SK-N-MC (cell line): ENCODE measurements at regions not wholly inside any gene's neighbourhood (a gene's known extent, or its start where the extent isn't known, plus 50 kb on each side); places are given as distances from the start of the nearest gene placed in this dataset.

ENCODE experiments used
- DNase-seq: peaks from one replicate; pipeline ENCODE4 v3.0.0-alpha.2; 2011; ENCODE audit warnings: low read depth, low spot score
- H3K27ac ChIP-seq: fragments of 200-600 bp; sonication (generic); 2 replicates; pipeline ENCODE4 v1.5.1; 2016; ENCODE audit warnings: mixed run types
- H3K36me3 ChIP-seq: fragments of 200-600 bp; sonication (generic); 2 replicates; pipeline ENCODE4 v1.6.1; 2017; ENCODE audit warnings: antibody characterized with exemption, low read length, mixed read lengths; ENCODE audit not compliant: insufficient read depth
- H3K4me3 ChIP-seq: fragments of 200-600 bp; sonication (generic); 2 replicates; pipeline ENCODE4 v1.5.1; 2016
- H3K9ac ChIP-seq: fragments of 200-600 bp; sonication (generic); 2 replicates; pipeline ENCODE4 v1.8.0; 2017; ENCODE audit warnings: mixed run types, mixed read lengths; ENCODE audit not compliant: insufficient read length
- H3K9me3 ChIP-seq: fragments of 200-600 bp; sonication (generic); 2 replicates; pipeline ENCODE4 v1.6.1; 2017; ENCODE audit warnings: low read depth, mild to moderate bottlenecking, antibody characterized with exemption, low read length, moderate library complexity, mixed read lengths
- EZH2 ChIP-seq: fragments of 200-600 bp; sonication (generic); IDR thresholded peaks from one replicate; pipeline ENCODE4 v1.6.1; 2017; ENCODE audit warnings: antibody characterized with exemption
- FOXP2 ChIP-seq: optimal IDR thresholded peaks from 2 replicates; pipeline ENCODE3; 2011; ENCODE audit warnings: mild to moderate bottlenecking, moderate library complexity; ENCODE audit not compliant: insufficient read depth; ENCODE audit errors: extremely low read length, control extremely low read depth
- POLR2AphosphoS5 ChIP-seq: IDR thresholded peaks from 2 replicates; pipeline ENCODE4 v1.6.1; 2012; ENCODE audit warnings: mild to moderate bottlenecking, low read depth, low read length, borderline replicate concordance

DNA sequence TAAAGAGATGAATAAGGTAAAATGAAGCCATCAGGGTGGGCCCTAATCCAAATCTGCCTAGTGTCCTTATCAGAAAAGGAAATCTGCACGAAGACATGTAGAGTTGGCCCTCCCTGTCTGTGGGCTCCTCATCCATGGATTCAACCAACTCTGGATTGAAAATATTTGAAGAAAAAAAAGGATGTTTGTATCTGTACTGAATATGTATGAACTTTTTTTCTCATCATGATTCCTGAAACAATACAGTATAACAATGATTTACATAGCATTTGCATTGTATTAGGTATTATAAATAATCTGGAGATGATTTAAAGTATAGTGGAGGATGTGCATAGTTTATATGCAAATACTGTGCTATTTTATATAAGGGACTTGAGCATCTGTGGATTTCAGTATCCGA lies 59.0 kb upstream of the SMAD6 start:
- no peak for DNase-seq
- H3K36me3 ChIP-seq = no peaks in the 10 kb centered on the region

DNA sequence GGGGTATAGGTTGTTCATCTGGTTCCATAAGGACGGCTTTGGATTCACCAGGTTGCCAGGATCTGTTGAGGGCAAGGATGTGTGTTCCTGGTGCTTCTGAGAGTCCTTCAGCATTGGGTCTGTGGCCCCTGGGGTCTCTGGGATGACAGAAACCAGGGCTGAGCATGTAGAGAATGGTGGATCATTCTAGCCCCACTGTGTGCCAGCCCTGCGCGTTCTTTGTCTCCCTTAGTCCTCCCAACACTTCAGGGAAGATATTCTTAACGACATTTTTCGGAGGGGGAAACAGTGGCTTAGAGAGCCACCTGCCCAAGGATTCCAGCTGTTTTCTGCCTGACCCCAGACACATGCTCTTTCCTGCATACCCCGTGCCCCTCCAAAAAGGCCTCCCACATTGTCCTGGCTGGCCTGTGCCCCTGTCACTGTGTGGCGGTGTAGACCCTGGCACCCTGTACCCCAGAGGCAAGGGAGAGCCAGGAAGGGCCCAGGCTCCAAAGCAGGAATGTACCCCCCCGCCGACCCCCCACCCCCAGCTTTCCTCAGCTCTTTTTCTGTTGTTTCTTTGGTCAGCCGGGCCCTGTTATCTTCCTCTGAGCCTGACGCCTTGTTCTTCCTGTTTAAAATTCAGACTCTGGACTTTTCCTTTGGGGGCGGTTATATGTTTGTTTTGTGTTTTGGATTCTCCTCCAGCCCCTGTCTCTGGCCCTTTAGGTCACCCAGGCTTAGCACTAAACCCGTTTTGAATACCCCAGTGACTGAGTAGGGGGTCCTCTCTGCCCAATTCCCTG lies 57.8 kb upstream of the SMAD6 start:
- H3K4me3 ChIP-seq = no peak overlapping the region

More for the DNA sequence above, 59.0 kb upstream of the SMAD6 start:
- H3K9ac ChIP-seq = no peak overlapping the region
- H3K9me3 ChIP-seq = no peaks in the 10 kb centered on the region
- H3K27ac ChIP-seq = no peak overlapping the region
- no peak overlapping the region for H3K4me3 ChIP-seq
- no peak for TF ChIP-seq EZH2
- no peak for TF ChIP-seq FOXP2
- no peak for TF ChIP-seq POLR2AphosphoS5

DNA sequence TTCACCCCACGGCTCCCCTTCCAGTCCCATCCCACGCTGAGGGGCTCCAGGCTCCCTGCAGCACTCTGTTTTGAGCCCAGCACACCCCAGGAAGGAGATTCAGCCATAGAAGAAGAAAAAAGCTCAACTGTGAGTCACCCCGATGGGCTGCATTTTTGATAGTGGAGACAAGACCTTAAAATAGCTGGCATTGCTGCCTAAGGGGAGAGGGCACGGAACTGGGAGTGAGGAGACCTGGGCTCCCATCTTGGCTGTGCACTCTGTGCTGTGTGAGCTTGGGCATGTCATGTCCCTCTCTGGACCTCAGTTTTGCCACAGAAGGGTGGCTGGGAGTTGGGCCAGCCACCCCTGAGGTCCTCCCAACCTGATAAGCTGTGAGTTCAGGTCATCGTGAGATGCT lies 57.2 kb upstream of the SMAD6 start:
- TF ChIP-seq EZH2 (no peak), FOXP2 (no peak), POLR2AphosphoS5 (no peak)
- no peaks in the 10 kb centered on the region for H3K9me3 ChIP-seq
- no peaks in the 10 kb centered on the region for H3K36me3 ChIP-seq
- no peak for DNase-seq
- no peak overlapping the region for H3K4me3 ChIP-seq
- H3K27ac ChIP-seq = no peak overlapping the region
- H3K9ac ChIP-seq = no peak overlapping the region

More for the DNA sequence above, 57.8 kb upstream of the SMAD6 start:
- TF ChIP-seq EZH2 (no peak), POLR2AphosphoS5 (no peak), FOXP2 (no peak)
- Histone ChIP-seq H3K9ac (no peak overlapping the region), H3K9me3 (no peaks in the 10 kb centered on the region), H3K36me3 (no peaks in the 10 kb centered on the region), H3K27ac (no peak overlapping the region)
- no peak for DNase-seq

DNA sequence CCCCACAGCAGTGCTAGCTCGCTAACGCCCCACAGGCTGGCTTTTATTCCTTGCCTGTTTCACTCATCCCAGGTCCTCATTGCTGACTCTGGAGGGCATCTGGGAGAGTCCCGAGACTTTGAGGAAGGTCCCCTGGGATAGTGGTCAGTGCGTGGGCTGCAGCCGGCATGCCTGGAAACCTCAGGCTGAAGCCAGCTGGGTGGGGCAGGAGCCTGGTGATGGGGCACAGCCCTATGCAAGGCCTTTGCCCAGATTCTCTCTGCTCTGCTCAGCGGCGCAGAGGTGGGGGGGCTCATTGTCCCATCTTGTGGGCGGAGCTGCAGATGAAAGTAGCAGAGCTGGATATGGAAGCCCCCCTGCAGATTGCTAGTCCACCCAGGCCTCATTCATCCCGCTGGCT lies 55.7 kb upstream of the SMAD6 start:
- no peak overlapping the region for H3K9ac ChIP-seq
- no peaks in the 10 kb centered on the region for H3K36me3 ChIP-seq
- no peak overlapping the region for H3K27ac ChIP-seq
- no peak overlapping the region for H3K4me3 ChIP-seq
- no peaks in the 10 kb centered on the region for H3K9me3 ChIP-seq
- TF ChIP-seq FOXP2 (no peak), POLR2AphosphoS5 (no peak), EZH2 (no peak)
- no peak for DNase-seq

DNA sequence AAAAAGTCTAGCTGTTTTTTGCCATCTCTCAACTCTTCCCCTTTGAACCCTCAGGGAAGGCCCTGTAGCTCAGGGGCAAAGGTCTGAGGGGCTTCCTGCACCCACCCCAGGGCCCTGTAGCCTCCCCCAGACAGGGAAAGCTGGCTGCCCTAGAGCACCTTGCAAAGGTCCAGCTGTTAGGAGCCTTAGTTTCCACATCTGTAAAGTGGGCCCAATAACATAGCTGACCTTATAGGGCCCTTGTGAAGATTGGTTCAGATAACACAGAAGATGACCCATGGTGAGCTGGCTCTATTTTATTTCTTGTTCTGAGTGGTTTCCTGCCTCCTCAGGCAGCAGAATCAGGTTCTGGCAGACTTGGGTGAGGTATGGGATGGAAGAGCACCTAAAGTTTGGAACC lies 55.2 kb upstream of the SMAD6 start:
- Histone ChIP-seq H3K9me3 (no peaks in the 10 kb centered on the region), H3K9ac (no peak overlapping the region), H3K27ac (no peak overlapping the region), H3K4me3 (no peak overlapping the region), H3K36me3 (no peaks in the 10 kb centered on the region)
- TF ChIP-seq FOXP2 (no peak), POLR2AphosphoS5 (no peak), EZH2 (no peak)
- DNase-seq = no peak

DNA sequence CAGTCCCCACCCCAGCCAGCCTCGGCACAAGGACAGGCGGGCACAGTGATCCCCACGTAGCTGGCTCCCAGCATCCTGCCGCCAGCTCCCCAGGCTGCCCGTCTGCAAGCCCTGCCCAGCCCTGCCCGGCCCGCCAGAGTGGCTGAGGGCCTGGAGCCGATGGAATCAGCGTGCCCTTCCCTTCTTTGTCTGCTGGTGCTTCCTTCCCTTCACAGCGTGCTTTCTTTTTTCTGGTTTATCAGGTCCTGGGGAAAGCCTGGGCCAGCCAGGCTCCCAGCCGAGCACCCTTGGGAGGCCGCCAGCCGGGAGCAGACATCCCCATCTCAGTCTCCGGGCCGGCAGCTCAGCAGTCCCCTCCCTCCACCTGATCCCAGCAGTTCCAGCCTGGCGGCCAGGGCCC lies 54.7 kb upstream of the SMAD6 start:
- Histone ChIP-seq H3K9me3 (no peaks in the 10 kb centered on the region), H3K9ac (peak overlapping the region; percentile 15)

DNA sequence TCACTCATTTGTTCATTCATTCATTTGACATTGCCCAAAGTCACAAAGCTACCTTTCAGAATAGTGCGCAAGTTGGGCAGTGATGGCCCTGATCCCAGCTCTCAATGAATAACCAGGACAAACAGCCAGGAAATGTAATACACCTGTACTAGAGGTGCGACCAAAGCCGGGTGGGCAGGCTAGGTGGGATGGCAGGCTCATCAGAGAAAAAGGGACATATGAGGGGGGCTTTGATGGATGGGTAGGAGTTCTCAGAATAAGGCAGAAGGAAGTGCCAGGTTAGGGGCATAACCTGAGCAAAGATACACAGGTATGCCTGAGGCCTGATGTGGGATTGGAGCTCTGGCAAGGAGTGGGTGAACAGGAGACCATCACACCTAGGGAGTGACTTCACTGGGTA lies 53.4 kb upstream of the SMAD6 start:
- H3K27ac ChIP-seq = no peak overlapping the region
- H3K36me3 ChIP-seq = no peaks in the 10 kb centered on the region
- H3K9ac ChIP-seq = no peak overlapping the region
- H3K4me3 ChIP-seq = no peak overlapping the region
- DNase-seq = no peak
- no peak for TF ChIP-seq POLR2AphosphoS5
- H3K9me3 ChIP-seq = no peaks in the 10 kb centered on the region

More for the DNA sequence above, 54.7 kb upstream of the SMAD6 start:
- H3K27ac ChIP-seq = no peak overlapping the region
- H3K36me3 ChIP-seq = no peaks in the 10 kb centered on the region
- no peak overlapping the region for H3K4me3 ChIP-seq
- TF ChIP-seq POLR2AphosphoS5 = no peak
- TF ChIP-seq EZH2 = no peak
- no peak for TF ChIP-seq FOXP2
- no peak for DNase-seq

DNA sequence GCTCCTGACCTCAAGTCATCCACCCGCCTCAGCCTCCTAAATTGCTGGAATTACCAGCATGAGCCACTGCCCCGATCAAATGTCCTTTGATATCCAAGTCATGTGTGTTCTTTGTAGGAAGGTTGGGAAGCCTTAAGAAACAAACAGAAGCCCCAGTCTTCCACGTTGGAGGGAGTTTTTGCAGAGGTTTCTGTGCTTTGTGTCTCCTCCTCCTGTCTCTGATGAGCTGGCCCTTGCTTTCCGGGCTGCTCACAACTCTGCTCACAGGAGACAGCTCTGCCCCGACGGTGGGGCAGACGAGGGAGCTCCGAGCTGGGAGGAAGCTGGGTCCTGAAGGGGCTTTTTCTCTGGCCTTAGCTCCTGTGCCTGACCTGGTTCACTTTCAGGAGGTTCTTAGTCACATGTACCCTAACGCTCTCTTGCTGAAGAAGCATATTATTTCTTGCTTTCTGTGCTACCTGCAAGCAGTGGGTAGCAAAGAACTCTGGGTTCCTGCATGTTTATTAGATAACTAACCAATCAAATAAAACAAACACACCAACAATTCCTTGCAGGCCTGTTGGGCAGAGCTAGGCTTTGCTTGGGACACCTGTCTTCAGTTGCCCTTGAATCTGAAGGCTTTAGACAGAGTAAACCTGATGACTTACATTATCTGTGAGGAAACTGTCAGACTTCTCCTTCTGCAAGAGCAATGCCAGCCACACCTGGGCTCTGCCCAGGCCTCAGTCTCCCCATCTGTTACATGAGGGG lies 52.6 kb upstream of the SMAD6 start:
- H3K9me3 ChIP-seq = no peaks in the 10 kb centered on the region
- TF ChIP-seq FOXP2 (no peak), POLR2AphosphoS5 (no peak), EZH2 (no peak)
- no peak overlapping the region for H3K4me3 ChIP-seq
- H3K27ac ChIP-seq = peak overlapping the region; percentile 25; the same call in 1 of the 2 replicates
- no peak for DNase-seq
- no peaks in the 10 kb centered on the region for H3K36me3 ChIP-seq
- no peak overlapping the region for H3K9ac ChIP-seq

DNA sequence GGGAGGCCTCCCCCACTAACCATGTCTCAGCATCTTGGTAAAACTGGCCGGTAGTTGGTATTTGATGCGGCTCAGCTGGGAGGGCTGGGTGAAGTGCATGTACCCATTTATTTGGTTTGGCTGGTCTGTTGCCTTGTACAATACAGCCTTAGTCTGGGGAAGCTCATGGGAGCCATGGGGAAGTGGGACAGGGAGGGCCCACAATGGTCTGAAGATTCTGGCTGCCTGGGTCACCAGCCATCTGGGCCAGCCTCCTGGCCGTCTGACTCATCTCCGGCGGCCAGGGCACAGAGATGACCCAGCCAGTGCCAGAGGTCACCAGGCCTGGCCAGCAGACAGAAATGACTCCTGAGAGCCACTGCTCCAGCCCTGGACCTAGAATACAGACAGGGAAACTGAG lies 51.6 kb upstream of the SMAD6 start:
- no peak overlapping the region for H3K9ac ChIP-seq

More for the DNA sequence above, 51.6 kb upstream of the SMAD6 start:
- Histone ChIP-seq H3K4me3 (no peak overlapping the region), H3K9me3 (no peaks in the 10 kb centered on the region), H3K27ac (no peak overlapping the region), H3K36me3 (no peaks in the 10 kb centered on the region)
- no peak for TF ChIP-seq POLR2AphosphoS5
- no peak for DNase-seq
